Stimulated activated CD8-positive, alpha-beta memory T cell treated with anti-CD3 and anti-CD28 coated beads, Interleukin-12 subunit alpha, Interleukin-12 subunit beta, amount 100 ng/mL, for 1 hour (primary cell): ENCODE measurements at regions not wholly inside any gene's neighbourhood (a gene's known extent, or its start where the extent isn't known, plus 50 kb on each side); places are given as distances from the start of the nearest gene placed in this dataset.
"Not testable (repeated sequence)": the region's sequence is repeated elsewhere in the genome, so short reads cannot be mapped to it uniquely, and the experiment has no call there.

Experiments
- DNase-seq: peaks from one replicate; pipeline ENCODE4 v3.0.0-alpha.2; 2020; ENCODE audit warnings: low read depth

DNA sequence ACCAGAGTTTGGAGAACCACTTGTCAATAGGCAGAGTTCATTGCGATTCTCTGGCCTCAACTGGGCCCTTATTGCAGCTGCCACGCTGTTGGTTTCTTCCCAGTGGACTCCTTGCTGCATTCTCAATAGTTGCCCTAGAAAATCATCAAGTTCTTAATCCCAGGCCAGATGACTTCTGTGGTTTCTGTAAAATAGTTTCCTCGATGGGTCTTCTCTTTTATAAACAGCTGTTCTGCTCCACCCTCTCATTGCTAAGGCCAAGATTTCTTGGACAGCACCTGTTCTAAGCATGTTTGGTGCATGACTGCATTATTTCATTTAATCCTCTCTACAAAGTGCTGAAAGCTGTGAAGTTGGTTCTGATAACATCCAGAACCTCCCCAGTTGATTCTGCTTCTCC lies 131.0 kb downstream of the BCL2L11 start:
- no peak for DNase-seq

DNA sequence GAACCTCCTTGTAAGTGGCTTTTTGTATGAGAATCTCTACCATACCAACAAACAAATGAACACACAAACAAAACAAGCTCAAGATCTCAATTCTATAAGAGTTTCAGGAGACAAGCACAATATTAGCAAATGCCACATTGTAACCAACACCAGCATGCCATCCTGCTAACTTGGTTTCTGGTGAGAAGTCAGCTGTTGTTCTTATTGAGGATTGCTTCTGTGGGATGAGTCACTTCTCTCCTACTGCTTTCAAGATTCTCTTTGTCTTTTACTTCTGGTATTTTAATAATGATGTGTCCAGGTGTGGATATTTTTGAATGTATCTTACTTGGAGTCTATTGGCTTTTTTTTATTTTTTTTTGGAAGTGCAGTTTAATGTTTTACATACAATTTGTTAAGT lies 131.7 kb downstream of the BCL2L11 start:
- DNase-seq: no peak

DNA sequence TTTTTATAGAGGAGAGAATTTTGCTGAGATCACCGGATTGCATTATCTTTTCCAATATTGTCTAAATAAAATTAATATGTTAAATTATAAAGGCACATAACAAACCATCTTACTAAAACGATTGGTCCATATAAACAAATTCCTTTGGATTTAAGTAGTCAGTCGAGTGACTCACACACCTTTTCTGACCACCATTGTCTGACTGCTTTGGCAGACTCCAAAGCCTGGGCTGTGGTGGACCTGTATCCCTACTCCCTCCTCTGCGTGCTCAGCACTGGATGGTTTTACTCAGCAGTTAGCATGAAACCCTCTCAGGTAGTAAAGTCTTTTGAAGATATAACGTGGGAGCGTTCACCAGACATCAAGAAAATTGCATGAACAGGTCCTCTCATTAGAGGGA lies 134.2 kb downstream of the BCL2L11 start:
- DNase-seq: not testable (repeated sequence)

DNA sequence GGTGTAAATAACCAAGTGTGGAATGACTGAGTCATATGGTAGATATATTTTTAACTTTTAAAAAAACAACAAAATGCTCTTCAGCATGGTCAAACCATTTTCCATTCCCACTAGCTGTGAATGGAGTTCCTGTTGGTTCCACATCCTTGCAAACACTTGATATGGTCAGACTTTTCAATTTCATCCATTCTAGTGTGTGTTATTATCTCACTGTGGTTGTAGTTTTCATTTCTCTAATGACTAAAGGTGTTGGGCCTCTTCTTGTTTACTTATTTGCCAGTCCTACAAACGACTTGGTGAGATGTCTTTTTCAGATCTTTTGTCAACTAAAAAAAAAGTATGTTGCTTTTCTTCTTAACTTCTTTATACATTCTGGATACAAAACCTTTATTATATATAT lies 135.9 kb downstream of the BCL2L11 start:
- not testable (repeated sequence) for DNase-seq

DNA sequence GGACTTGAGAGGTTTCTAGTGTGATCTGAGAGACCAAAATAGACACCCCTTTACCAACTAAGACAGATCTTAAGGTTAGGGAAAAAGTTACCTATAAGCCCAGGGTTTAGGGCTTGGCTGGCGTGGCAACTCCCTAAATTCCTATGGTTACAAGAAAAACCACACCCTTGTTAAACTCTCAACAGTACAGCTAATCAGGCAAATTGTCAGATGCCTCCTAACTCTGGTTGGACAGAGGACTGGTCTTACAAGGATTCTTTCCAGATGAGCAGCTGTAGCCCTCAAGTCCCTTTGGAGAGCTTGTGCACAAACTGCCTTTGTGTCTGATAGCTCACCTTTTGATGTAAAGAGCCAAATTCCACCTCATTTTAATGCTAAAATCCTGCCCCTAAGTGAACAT lies 136.9 kb downstream of the BCL2L11 start:
- DNase-seq: not testable (repeated sequence)

DNA sequence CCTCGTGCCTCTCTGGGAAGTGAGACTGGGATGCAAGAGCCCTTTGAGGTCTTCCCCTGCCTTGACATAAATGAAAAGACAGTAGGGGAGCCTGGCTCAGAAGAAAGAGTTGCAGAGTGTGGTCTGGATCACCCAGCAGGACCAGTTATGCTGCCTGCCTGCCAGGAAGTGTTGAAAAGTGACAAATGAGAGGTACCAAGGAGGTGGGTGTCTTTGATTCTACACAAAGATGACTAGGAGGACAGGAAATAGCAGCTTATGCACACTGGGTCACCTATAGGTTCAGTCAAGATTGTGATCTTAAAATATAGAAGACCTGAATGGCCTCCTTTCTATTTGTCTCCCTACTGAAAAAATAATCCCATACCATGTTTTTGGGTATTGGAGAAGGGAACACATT lies 137.6 kb downstream of the BCL2L11 start:
- not testable (repeated sequence) for DNase-seq

DNA sequence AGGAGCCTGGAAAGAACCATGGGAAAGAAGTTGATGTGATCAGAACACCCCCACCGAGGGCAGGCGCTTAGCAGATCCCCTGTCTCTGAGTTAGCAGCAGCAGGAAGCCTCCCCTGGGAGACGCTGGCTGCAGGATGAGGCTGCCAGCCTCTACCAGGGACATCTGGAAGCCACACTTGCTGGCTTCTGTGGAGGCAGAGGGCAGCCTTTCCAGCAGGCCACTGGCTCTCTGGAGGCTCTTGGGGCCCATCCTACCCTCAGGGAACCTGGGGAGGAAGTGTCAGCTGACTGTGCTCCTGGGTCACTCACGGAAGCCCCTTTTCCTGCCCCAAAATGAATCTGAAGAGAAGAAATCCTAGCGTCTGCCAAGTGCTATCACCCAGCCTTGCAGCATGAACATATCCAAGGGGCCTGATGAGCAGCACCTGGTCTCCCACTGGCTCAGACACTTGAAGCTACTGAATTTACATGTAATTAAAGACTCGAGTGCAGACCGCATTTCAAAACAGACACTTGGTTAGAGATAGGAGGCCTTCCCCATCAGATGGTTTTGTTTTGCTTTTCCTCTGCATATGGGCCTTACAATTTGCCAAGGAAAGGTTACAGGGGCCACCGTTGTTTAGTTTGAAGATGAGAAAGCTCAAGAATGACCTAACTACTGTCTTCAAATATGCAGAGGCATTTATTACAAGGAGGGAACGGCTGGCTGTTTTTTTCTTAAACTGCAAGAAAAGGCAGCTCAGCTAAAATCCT lies 142.1 kb downstream of the BCL2L11 start:
- DNase-seq: not testable (repeated sequence)

DNA sequence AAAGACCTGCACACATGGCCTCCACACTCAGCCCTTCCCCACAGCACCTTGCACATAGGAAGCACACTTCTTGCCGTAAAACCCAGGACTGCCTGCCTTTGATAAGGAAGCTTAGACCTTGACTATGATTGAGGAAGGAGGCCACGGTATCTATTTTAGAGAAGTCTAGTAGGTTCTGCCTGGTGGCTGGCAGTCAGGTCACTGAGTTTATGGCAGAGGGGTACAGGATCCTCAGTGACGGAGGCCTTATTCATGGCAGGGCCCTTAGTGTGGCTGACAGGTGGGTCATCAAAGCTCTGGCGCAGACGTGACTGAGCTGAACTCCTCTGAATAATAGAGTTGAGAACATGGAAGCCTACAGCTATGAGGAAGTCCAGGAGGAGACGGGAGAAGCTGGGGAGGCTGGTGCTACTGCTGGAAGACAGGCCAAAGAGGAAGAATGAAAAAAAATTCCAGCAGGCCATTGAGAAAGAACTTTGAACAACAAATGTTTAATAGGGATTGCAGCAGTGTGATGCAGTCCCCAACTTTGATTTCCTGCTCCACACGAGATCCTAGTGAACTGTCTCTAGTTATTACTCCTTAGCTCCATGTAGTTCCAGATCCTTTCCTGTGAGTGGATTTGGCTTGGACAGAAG lies 142.8 kb downstream of the BCL2L11 start:
- DNase-seq: not testable (repeated sequence)

DNA sequence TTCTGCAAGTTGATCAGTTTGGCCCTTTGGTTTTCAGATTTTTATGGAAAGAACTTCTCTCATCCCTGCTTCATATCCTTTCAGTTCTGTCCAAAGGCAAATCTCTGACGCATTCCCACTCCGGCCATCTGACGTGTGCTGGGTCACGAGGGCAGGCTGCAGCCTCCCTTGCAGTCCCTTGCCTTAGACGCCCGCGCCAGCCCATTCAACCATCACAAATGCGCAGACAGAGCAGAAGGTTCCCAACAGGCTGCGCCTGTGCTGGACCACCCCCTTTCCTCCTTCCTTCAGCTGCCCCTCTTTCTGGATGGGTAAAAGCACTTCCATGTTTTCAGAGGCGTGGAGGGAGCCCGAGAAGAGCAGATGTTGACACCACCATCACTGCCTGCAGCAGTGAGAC lies 144.2 kb downstream of the BCL2L11 start:
- DNase-seq: not testable (repeated sequence)

DNA sequence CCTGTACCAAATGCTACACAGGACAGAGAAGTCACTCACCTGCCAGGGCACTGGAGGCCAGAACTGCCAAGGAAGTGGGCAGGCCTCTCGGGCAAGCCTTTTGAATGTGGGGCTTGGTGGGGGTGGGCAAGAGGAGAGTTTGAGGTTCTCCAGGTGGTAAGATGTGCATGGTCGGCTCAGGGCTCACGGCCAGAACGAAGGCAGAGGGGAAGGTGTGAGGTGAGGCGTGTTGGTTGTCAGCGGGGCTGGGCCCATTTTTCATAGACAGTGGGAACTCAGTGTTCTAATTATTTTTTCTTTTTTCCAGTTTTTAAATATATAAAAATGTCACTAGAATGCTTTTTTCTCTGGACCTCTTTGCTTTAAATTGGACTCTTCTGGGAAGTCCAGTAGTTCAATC lies 145.8 kb downstream of the BCL2L11 start:
- DNase-seq: not testable (repeated sequence)

DNA sequence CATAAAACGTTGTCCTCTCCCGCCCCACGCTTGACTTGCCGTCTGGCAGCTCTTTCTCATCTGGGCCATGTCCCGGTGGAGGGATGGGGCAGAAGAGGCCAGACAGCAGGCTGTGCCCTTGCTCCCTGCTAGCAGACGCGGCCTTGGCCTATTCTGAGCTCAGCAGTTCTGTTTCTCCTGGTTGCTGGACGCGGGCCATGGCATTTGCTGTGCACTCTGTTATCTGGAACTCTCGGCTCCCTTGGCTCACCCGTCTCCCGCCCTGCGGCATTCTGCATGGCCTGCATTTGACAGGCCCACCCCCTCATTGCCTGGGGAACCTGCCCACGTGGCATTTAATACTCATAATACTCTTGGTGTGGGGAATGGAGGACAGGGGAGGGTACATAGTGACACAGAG lies 146.3 kb downstream of the BCL2L11 start:
- DNase-seq: not testable (repeated sequence)

DNA sequence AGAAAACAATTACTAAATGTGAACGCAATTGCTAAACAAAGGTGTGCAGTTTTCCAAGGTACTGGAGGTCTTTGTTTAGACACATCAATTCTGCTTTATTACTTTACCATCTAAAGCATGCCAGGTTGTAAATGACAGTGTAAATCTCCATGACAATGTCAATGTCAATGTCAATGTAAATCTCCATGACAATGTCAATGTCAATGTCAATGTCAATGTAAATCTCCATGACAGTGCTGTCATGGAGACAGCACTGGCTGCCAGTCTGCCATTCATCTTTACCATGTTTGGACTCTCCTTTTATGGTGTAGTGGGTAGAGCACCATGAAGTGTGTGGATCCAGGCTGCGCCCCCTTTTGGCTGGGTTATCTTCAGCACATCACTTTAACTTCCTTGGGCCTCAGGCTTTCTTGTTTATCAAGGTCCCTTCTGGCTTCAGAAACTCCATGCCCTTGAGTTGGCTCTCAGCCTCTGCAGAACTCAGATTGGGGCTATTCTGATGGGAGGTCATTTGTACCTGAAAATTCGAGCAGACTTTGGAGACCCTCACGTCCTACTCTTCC lies 149.1 kb downstream of the BCL2L11 start:
- DNase-seq: not testable (repeated sequence)

DNA sequence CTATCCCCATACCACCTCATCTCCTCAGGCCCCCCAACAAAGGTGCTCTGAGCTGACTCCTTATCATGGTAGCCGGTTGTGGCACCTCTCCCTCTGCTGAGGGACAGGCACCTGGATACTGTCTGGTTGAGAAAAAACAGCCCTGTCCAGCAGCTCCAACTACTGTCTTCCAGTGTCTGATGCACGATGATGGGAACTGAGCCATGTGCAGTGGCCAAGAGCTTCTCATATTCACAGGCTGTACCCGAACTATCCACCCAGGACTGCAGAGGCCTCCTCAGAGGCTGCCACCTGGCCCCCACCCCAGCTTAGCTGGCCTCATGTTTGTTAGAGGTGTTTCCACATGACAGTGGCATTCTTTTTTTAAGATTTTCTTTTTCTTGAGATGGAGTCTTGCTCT lies 149.9 kb downstream of the BCL2L11 start:
- DNase-seq: not testable (repeated sequence)

DNA sequence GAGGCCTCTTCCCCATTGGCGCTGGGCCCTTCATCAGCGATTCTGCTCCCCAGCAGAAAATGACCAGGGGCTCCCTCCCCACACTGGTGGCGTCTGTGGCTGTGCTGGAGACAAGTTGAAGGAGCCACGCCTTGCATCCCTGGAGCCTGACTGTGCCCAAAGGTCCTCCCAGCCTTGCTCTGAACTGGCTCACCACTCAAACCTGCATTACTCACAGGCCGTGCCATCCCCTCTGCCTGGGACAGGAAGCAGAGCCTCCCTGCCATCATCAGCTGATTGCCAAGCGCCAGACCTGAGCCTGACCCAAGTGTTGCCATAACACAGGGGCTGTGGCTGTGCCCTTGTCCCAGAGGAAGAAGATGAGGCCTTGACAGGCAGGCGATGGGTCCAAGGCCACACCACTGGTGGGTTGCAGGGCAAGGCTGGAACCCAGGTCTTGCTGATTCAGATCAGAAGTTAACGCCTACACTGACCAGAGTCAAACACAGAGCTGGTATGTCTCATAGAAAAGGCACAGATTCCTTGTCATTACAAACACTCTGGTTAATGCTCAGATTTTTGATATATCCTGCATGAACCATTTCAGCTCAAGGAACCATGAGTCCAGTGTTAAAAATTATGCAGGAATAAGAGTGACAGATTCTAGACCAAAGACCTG lies 151.1 kb downstream of the BCL2L11 start:
- not testable (repeated sequence) for DNase-seq

DNA sequence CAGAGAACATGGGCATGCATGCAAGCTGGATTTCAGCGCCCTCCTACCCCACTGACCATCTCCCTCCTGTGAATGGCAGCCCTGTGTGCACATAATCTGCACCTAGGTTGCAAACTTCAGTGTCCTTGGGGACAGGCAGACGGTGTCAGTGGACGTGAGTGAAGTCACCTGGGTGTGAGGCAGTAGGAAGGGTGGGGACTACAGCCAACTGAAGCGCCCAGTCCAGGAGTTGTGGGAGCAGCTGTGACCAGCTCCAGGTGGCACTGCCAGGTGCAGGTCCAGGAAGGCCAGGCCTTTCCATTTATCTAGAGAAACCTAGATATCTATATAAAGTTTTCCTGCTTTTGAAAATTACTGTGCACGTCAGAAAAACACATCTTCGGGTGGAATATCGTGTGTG lies 152.3 kb downstream of the BCL2L11 start:
- not testable (repeated sequence) for DNase-seq

DNA sequence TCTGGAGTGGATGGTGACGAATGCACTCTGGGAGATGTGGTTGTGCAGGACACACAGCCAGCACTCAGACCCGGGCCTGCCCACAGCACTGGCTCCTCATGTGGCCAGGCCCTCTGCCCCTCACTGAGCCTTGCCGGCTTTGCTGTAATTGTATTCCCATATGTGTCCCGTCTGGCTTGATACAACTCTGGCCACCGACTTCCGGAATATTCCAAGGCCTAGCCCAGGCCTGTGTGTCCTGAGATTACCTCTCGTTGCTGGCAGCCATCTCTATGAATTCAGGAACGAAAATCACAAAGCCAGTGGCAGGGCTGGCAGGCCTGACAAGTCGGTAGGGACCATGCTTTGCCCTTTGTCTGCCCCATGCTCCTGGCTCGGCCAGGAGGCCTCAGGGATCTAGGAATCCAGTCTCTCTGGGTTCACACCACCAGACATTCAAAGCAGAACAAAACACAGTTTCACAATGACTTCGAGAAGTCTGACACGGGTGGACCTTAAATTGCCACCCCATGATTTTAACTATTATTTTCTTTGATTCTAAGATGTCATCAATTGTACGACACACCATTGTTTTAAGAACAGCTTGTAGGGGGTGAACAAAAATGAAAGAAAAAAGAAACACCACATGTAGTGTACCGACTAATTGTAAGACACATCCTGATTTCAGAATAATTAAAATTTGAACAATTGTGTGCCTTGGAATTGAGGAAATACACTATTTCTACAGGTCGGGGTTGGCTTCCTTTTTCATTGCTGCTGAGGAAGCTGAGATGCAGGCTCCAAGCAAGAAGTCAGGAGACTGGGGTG lies 154.5 kb downstream of the BCL2L11 start:
- not testable (repeated sequence) for DNase-seq

DNA sequence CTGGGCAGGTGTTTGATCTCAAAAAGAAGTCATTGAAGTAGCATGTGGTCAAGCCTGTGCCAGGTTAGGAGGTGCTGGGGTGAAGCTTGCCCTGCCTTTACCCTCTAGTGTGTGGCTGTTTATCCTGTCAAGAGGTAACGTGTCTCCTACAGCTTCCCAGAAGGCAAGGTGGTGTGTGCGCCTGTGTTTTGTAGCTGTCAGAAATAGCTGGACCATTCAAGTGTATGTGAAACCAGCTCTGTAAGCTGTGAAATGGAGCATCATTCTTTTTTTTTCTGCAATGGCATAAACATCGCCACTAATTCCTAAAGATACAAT lies 155.1 kb downstream of the BCL2L11 start:
- DNase-seq: not testable (repeated sequence)

DNA sequence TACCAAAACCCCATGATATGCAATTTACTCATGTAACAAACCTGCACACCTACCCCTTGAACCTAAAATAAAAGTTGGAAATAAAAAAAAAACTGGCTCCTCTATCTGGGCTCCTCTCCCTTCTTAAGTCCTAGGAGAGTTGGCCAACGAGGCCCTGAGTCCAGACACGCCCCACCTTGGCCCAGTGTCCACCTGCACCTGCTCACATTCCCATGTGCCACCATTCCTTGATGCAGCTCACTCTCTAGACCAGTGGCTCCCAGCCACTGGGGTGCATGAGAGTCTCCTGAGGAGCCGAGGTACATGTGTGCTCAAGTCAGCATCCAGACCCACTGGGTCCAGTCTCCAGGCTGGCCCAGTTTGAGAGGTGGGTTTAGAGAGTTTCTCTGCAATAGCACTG lies 157.4 kb downstream of the BCL2L11 start:
- DNase-seq: not testable (repeated sequence)

DNA sequence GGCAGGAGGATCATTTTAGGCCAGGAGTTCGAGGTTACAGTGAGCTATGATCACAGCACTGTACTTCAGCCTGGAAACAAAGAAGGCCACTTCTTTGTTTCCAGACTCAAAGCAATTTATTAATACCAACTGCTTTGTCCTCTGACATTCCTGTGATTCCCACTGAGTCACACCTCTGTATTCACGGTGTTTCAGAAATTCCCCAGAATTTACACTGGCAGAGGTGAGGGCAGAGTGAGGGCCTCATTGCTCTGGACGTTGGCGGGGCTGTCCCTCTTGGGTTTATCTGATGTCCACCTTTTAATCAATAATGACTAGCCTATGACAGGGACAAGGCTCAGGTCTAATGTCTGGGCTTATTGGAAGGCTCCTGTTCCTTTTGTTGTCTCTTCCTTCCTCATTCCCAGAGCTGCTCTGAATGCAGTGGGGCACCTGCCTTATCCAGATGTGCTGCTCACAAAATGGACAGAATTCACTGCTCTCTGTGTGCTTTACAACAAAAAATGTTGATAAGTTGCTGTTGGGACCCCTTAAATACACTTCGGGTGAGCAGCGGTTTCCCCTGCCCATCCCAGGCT lies 160.1 kb downstream of the BCL2L11 start:
- not testable (repeated sequence) for DNase-seq

DNA sequence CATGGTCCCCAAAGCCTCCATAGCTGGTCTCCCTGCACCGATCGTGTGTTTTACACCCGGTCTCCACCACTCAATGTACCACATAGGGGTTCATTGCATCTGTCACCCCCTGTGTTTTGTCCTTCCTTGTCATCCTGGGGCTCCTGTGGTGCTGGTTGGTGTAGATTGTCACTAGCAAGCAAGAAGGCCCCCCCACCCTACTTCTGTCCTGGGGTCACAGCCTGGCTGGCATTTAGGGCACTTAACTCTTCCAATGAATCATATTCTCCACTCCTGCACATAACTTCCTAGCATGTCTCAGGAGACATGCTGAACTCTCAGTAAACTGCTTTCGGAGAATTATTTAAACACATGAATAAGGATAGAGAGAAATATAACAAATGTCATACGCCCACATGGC lies 161.4 kb downstream of the BCL2L11 start:
- DNase-seq: not testable (repeated sequence)
